PC-3 (cell line): ENCODE measurements at regions not wholly inside any gene's neighbourhood (a gene's known extent, or its start where the extent isn't known, plus 50 kb on each side); places are given as distances from the start of the nearest gene placed in this dataset.
"Not testable (repeated sequence)": the region's sequence is repeated elsewhere in the genome, so short reads cannot be mapped to it uniquely, and the experiment has no call there.

ENCODE experiments used
- ATAC-seq: fragments of 200-7000 bp; cut with Tn5 transposase; 2 replicates; pipeline ENCODE4 v1.9.1; 2020; ENCODE audit warnings: mild to moderate bottlenecking, moderate library complexity
- BruUV-seq: library from RNA; stranded (reverse); fragments of 400-500 nt; replicated peaks from 2 replicates; lab custom pipeline; 2021; lab: Mats Ljungman, UMichigan
- CTCF ChIA-PET: fragments of 300-600 bp; sonication (Branson Sonifier 250); formaldehyde crosslinking; loops from one replicate; lab custom pipeline; 2022; ENCODE audit warnings: antibody characterized with exemption; lab: Charles Lee
- POLR2A ChIA-PET: fragments of 300-600 bp; sonication (Branson Sonifier 250); formaldehyde crosslinking; loops from one replicate; lab custom pipeline; 2022; ENCODE audit warnings: antibody characterized with exemption; ENCODE audit not compliant: unreplicated experiment; lab: Charles Lee
- DNase-seq: peaks from one replicate; pipeline ENCODE4 v3.0.0-alpha.2; 2015
- H2AFZ ChIP-seq: fragments of 300-600 bp; sonication (generic); 2 replicates; pipeline ENCODE4 v1.6.0; 2016; ENCODE audit warnings: antibody characterized with exemption, low read length
- H3F3A ChIP-seq: fragments of 300-600 bp; sonication (generic); one replicate; pipeline ENCODE4 v1.6.0; 2017; ENCODE audit warnings: antibody characterized with exemption, low read length, control low read depth, mild to moderate bottlenecking; ENCODE audit not compliant: unreplicated experiment
- H3K27ac ChIP-seq: fragments of 300-600 bp; sonication (generic); 2 replicates; pipeline ENCODE4 v1.5.1; 2016; ENCODE audit warnings: mild to moderate bottlenecking, low read length
- H3K27me3 ChIP-seq: fragments of 300-600 bp; sonication (generic); 2 replicates; pipeline ENCODE4 v1.6.1; 2016; ENCODE audit warnings: low read length, mixed read lengths
- H3K36me3 ChIP-seq: fragments of 300-600 bp; sonication (generic); 2 replicates; pipeline ENCODE4 v1.6.1; 2016; ENCODE audit warnings: low read depth, mixed run types, low read length, mixed read lengths
- H3K4me1 ChIP-seq: fragments of 300-600 bp; sonication (generic); 2 replicates; pipeline ENCODE4 v1.5.1; 2016; ENCODE audit warnings: low read length; ENCODE audit not compliant: insufficient read depth
- H3K4me2 ChIP-seq: fragments of 300-600 bp; sonication (generic); 2 replicates; pipeline ENCODE4 v1.6.0; 2016; ENCODE audit warnings: low read length
- H3K4me3 ChIP-seq: fragments of 300-600 bp; sonication (generic); 2 replicates; pipeline ENCODE4 v1.5.1; 2016; ENCODE audit warnings: mild to moderate bottlenecking, low read length, mixed read lengths
- H3K79me2 ChIP-seq: fragments of 300-600 bp; sonication (generic); 2 replicates; pipeline ENCODE4 v1.6.1; 2017; ENCODE audit warnings: low read length, mixed read lengths
- H3K9ac ChIP-seq: fragments of 300-600 bp; sonication (generic); 2 replicates; pipeline ENCODE4 v1.6.0; 2016; ENCODE audit warnings: mild to moderate bottlenecking, low read length
- H3K9me2 ChIP-seq: fragments of 300-600 bp; sonication (generic); replicated peaks from 2 replicates; pipeline ENCODE4 v1.6.1; 2016; ENCODE audit warnings: mixed run types, low read length, mixed read lengths
- H3K9me3 ChIP-seq: fragments of 300-600 bp; sonication (generic); 2 replicates; pipeline ENCODE4 v1.6.1; 2016; ENCODE audit warnings: low read length, mixed read lengths
- H4K20me1 ChIP-seq: fragments of 300-600 bp; sonication (generic); 2 replicates; pipeline ENCODE4 v1.6.1; 2016; ENCODE audit warnings: low read length, mixed read lengths
- intact Hi-C: fragments of 100-400 bp; cut with micrococcal nuclease; formaldehyde crosslinking; loops from 2 replicates; pipeline ENCODE4 v1.9.0; 2023

GRCh38 chr12:131660401-131660800 lies 50.5 kb upstream of the SFSWAP start:
- H2AFZ ChIP-seq, H3K79me2 ChIP-seq, ATAC-seq, H3K4me3 ChIP-seq, H3K4me2 ChIP-seq, POLR2A ChIA-PET, intact Hi-C loops, H4K20me1 ChIP-seq, H3K36me3 ChIP-seq, DNase-seq, H3K9me2 ChIP-seq, BruUV-seq, H3K4me1 ChIP-seq, H3F3A ChIP-seq, H3K9ac ChIP-seq, CTCF ChIA-PET, H3K9me3 ChIP-seq, H3K27ac ChIP-seq: not testable (repeated sequence)
- peaks cover 12% of the 10 kb centered on the region; the same call in 1 of the 2 replicates for H3K27me3 ChIP-seq
